ENCODE measurements at regions not wholly inside any gene's neighbourhood (a gene's known extent, or its start where the extent isn't known, plus 50 kb on each side); places are given as distances from the start of the nearest gene placed in this dataset.

DNA sequence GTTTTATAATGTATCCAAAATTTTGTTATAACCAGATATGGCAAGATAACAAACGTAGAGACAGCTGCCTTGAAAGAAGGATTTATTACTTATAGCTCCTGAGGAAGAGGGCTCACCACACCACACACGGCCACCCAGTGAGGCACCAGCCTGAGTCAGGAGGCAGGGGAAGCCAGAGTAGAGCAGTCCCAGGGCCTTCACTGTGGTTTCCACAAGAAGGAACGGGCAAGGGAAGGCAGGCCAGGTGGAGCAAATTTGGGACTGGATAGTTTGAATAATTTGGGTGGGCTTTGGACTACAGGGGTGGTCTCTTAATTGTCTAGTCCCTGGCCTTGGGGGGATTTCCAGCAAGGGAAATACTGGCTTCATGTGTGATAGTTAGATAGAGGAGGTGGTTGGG, 72.5 kb downstream of the RRAGC start:
- no peaks in the 10 kb centered on the region for H3K9me3 Mint-ChIP-seq
- H3K27me3 Mint-ChIP-seq (ENCODE audit: low read depth): peaks cover 47% of the 10 kb centered on the region
- no peak for DNase-seq (ENCODE audit: low spot score)
- no peak overlapping the region for H3K27ac Mint-ChIP-seq
- H3K36me3 Mint-ChIP-seq (ENCODE audit: low read depth): no peaks in the 10 kb centered on the region
- no peaks in the 10 kb centered on the region for H3K4me1 Mint-ChIP-seq (ENCODE audit: low read depth)
- H3K4me3 Mint-ChIP-seq: no peak overlapping the region

DNA sequence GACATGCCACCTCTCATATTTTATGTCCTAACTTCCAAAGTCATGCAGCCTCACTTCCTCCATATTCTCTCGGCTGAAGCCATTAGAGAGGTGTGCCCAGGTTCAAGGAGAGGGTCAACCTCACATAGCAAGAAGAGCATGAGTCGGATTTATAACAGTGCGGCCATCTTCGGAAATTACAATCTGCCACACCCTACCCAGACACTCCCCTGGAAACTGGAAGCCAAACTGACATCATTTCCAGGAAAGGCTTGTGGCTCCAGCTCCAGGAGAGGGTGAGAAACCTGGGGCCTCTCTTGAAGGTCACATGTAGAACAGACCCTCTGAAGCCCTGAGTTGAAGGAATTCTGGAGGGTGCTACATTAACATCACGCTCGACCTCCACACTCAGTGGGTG, 73.5 kb downstream of the RRAGC start:
- no peaks in the 10 kb centered on the region for H3K9me3 Mint-ChIP-seq
- peaks cover 54% of the 10 kb centered on the region for H3K27me3 Mint-ChIP-seq (ENCODE audit: low read depth)
- no peak for DNase-seq (ENCODE audit: low spot score)
- H3K36me3 Mint-ChIP-seq (ENCODE audit: low read depth): no peaks in the 10 kb centered on the region
- no peaks in the 10 kb centered on the region for H3K4me1 Mint-ChIP-seq (ENCODE audit: low read depth)
- no peak overlapping the region for H3K27ac Mint-ChIP-seq
- H3K4me3 Mint-ChIP-seq: no peak overlapping the region

DNA sequence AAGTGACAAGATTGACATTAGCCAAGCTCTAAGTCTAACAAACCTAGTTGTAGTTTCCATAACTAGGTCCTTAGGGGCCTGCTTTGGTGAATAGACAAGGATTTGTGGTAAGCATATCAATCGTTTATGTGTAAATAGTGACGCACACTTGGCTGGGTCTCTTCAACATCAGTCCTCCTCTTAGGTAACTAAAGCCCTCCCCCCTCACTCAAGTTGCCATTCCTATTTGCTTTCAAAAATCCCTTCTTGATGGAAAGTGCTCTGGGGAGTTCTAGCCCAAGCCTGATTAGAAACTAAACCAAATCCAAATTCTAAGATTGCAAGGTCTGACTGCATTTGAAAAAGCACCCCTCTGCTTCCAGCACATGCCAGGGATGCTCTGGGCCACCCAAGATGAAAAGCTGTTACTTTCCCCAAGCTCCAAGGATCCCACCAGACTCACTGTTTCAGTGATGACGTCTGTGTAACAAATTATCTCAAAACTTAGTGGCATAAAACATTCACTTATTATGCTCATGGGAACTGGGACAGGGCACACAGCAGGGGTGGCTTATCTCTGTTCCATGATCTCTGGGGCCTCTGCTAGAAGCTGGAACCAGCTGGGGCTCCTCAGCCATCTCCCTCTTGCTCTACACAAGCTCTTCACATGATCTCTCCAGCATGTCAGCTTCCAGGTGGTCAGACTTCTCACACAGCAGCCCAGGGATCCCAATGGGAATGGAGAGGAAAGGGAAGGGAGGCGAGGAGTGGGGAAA, 74.1 kb downstream of the RRAGC start:
- H3K27me3 Mint-ChIP-seq (ENCODE audit: low read depth): peaks cover 52% of the 10 kb centered on the region
- H3K4me3 Mint-ChIP-seq: no peak overlapping the region
- no peaks in the 10 kb centered on the region for H3K9me3 Mint-ChIP-seq
- no peak overlapping the region for H3K27ac Mint-ChIP-seq
- no peak for DNase-seq (ENCODE audit: low spot score)
- no peaks in the 10 kb centered on the region for H3K4me1 Mint-ChIP-seq (ENCODE audit: low read depth)
- H3K36me3 Mint-ChIP-seq (ENCODE audit: low read depth): no peaks in the 10 kb centered on the region

DNA sequence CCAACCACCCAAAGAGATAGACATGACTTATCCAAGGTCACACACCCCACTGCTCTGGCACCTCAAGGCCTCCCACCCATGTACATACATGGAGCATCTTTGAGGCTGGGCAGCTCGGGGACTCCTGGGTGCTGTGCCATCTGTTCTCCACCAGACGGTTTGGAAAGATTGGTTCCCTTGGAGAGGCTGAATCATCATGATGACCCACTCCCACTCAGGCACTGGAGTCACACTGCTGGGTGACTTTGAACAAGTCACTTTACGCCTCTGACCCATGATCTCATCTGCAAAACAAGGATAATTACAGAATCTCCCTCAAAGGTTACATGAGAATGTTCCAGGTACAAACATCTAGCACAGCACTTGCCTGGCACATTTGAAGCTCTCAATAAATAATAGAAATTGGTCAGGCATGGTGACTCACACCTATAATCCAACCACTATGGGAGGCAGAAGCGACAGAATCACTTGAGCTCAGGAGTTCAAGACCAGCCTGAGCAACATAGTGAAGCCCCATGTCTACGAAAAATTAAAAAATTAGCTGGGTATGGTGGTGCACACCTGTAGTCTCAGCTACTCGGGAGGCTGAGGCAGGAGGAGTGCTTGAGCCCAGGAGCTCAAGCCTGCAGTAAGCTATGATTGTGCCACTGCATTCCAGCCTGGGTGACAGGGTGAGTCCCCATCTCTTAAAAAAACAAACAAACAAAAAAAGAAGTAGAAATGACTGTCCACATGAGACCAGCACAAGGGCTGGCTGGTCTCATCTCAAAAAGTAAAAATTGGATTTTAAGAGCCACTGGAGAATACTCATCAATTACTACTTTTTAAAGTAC, 74.9 kb downstream of the RRAGC start:
- Mint-ChIP-seq H3K27me3 (ENCODE audit: low read depth) (peaks cover 46% of the 10 kb centered on the region), H3K27ac (no peak overlapping the region), H3K9me3 (no peaks in the 10 kb centered on the region), H3K4me3 (no peak overlapping the region), H3K36me3 (ENCODE audit: low read depth) (no peaks in the 10 kb centered on the region), H3K4me1 (ENCODE audit: low read depth) (no peaks in the 10 kb centered on the region)
- no peak for DNase-seq (ENCODE audit: low spot score)

DNA sequence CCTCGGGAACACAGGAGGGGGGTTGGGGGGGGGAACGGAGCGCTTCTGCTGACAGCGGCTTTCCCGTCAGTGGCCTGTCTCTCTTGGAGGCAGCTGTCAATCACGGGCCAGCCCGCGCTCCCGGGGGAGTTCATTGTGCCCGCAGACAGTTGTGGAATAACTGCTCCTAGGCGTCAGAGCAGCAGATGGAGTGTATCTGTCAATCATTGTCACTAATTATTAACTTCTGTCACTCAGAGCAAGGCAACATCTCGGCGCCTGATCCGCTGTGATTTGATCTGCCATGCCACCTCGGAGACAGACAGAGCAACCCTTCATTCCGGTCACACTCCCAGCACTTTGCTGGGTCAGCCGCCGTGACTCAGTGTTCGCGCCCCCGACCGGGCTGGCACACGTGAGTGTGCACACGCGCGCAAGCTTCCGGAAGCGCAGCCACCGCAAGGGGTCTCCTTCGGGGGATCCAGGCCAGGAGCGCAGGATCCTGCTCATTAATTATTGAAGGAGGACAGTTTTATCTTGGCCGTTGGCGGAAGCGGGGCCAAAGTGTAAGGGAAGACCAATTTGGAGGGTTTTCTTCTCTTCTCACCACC, 75.8 kb downstream of the RRAGC start:
- H3K27me3 Mint-ChIP-seq (ENCODE audit: low read depth): peaks cover 39% of the 10 kb centered on the region
- no peak for DNase-seq (ENCODE audit: low spot score)
- no peak overlapping the region for H3K4me3 Mint-ChIP-seq
- no peak overlapping the region for H3K27ac Mint-ChIP-seq
- H3K4me1 Mint-ChIP-seq (ENCODE audit: low read depth): no peaks in the 10 kb centered on the region
- no peaks in the 10 kb centered on the region for H3K36me3 Mint-ChIP-seq (ENCODE audit: low read depth)
- H3K9me3 Mint-ChIP-seq: no peaks in the 10 kb centered on the region

DNA sequence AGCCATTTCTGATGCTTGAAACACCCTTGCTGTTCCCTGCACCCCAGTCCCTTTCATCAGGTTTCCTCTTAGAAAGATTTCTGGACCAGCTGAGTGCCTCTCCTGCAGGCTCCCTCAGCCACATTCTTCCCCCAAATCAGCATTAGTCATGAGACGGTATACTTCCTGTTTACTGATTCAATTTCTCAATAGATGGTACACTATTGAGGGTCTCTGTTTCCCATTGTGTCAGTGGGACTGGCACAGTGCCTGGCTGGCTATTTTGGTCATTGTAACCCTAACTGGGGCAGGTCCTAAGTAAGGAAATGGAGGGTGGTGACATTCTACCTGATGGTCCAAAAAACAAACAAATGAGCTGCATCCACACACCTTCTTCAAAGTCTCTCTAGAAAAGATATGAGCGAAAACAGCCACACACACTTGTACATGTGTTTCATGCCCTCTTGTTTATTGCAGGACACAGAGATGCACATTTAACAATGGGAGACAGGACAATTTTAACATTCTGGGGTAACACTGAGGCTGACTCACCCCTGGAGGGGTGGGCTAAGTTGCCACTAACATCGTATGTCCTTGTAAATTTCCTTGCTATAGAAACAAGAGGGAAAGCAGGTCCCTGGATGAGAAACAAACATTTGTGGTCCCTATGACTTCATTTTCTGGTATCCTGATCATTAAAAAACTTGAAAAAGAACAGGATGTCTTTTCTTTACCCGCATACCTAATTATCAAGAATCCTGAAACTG, 77.5 kb downstream of the RRAGC start:
- Mint-ChIP-seq H3K9me3 (no peaks in the 10 kb centered on the region), H3K27me3 (ENCODE audit: low read depth) (peaks cover 38% of the 10 kb centered on the region), H3K4me3 (no peak overlapping the region), H3K27ac (no peak overlapping the region), H3K36me3 (ENCODE audit: low read depth) (no peaks in the 10 kb centered on the region), H3K4me1 (ENCODE audit: low read depth) (no peaks in the 10 kb centered on the region)
- no peak for DNase-seq (ENCODE audit: low spot score)

DNA sequence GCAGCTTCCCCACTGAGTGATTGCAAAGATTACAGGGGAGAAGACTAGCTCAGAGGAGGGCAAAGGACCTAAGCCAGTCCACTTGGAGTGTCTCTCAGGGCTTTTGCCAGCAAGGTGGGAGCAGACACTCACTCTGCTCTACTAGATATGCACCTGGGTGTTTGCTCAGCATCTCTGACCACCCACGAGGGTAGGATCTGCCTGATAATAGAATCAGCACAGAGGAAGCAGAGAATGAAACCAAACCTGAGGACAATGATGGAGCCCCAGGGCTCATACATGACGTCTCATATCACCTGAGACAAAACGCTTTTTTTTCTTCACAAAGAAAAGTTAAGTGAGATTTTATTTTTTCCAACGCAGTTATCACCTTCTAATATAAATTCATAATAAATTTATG, 79.4 kb downstream of the RRAGC start:
- peaks cover 33% of the 10 kb centered on the region for H3K27me3 Mint-ChIP-seq (ENCODE audit: low read depth)
- no peaks in the 10 kb centered on the region for H3K4me1 Mint-ChIP-seq (ENCODE audit: low read depth)
- no peak overlapping the region for H3K4me3 Mint-ChIP-seq

DNA sequence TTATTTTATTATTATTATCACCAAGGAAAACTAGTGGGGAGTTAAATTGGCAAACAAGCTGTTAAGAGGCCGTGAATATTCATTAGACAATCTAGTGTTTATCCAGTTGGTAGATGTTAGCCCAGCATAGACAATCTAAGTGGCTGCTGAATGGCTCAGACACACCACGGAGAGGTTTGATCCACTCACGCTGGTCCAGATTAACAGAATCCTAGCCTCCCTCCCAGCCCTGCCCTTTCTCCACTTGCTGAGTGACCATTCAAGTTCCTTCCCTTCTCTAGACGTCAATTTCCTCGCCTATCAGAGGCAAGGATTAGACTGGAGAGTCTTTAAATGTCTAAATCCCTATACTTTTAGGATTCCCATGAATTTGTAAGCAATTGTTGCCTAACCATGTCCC, 80.1 kb downstream of the RRAGC start:
- Mint-ChIP-seq H3K36me3 (ENCODE audit: low read depth) (no peaks in the 10 kb centered on the region), H3K9me3 (no peaks in the 10 kb centered on the region), H3K4me3 (no peak overlapping the region), H3K27ac (no peak overlapping the region), H3K27me3 (ENCODE audit: low read depth) (peaks cover 29% of the 10 kb centered on the region), H3K4me1 (ENCODE audit: low read depth) (no peaks in the 10 kb centered on the region)
- no peak for DNase-seq (ENCODE audit: low spot score)

More for the DNA sequence above, 79.4 kb downstream of the RRAGC start:
- Mint-ChIP-seq H3K27ac (no peak overlapping the region), H3K36me3 (ENCODE audit: low read depth) (no peaks in the 10 kb centered on the region), H3K9me3 (no peaks in the 10 kb centered on the region)
- no peak for DNase-seq (ENCODE audit: low spot score)

DNA sequence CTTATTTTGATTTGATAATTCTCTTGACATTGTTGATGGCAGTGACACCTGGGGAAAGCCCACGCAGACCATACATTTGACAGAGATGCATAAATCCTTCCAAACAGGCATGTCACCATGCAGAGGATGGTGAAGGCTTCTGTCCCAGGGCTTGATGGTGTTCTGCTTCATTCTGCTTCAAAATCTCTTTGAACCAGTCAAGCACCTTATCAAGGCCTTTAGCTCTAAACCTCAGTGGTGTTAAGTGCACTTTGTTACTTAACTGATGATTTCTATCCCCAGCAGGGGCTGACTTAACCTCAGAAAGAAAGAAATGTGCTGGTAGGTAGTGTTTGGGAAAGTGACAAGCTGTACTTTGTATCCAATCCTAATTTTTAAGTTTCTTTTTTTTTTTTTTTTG, 81.1 kb downstream of the RRAGC start:
- Mint-ChIP-seq H3K27me3 (ENCODE audit: low read depth) (peaks cover 20% of the 10 kb centered on the region), H3K4me3 (no peak overlapping the region), H3K9me3 (no peaks in the 10 kb centered on the region), H3K4me1 (ENCODE audit: low read depth) (no peaks in the 10 kb centered on the region), H3K36me3 (ENCODE audit: low read depth) (no peaks in the 10 kb centered on the region), H3K27ac (no peak overlapping the region)
- no peak for DNase-seq (ENCODE audit: low spot score)

DNA sequence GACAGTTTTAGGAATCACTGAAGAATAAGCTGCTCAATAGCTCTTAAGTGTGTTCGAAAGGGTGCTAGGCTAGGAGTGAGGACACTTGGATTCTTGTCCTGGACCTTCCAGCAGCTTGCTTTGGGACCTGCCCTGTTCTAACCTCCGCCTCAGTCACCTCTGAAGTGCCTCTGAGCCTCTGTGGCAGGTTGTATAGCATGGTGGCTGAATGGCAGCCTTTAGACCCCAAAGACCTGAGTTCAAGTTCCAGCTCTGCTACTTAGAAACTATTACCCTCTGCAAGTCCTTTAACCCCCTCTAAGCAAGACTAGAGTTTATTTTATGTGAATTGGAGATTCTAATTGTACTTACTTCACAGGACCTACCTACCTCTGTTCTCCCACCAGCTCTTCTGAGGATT, 81.5 kb downstream of the RRAGC start:
- Mint-ChIP-seq H3K9me3 (no peaks in the 10 kb centered on the region), H3K27ac (no peak overlapping the region), H3K4me1 (ENCODE audit: low read depth) (no peaks in the 10 kb centered on the region), H3K4me3 (no peak overlapping the region), H3K27me3 (ENCODE audit: low read depth) (peaks cover 18% of the 10 kb centered on the region), H3K36me3 (ENCODE audit: low read depth) (no peaks in the 10 kb centered on the region)
- no peak for DNase-seq (ENCODE audit: low spot score)

DNA sequence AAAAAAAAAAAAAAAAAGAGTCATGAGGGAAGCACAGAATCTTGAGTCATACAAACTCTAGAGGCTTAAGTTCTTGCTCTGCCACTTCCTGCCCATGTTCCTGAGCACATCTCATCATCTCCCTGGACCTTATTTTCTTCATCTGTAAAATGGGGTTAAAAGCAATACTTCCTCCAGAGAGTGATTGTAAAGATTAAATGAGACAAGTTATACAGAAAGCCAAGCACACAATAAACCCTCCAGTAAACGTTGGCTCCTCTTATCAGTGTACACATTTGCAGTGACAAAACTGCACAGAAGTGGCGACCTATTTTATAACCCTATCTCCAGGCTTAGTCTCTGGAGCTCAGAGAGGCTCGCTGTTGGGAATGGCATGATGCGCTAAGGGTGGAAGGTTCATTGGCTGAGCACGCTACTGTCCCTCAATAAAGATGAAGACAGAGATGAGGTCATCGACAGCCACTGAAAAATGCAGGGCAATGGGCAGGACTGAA, 82.1 kb downstream of the RRAGC start:
- Mint-ChIP-seq H3K9me3 (no peaks in the 10 kb centered on the region), H3K27me3 (ENCODE audit: low read depth) (peaks cover 16% of the 10 kb centered on the region), H3K36me3 (ENCODE audit: low read depth) (no peaks in the 10 kb centered on the region), H3K4me3 (no peak overlapping the region), H3K4me1 (ENCODE audit: low read depth) (no peaks in the 10 kb centered on the region), H3K27ac (no peak overlapping the region)
- no peak for DNase-seq (ENCODE audit: low spot score)

DNA sequence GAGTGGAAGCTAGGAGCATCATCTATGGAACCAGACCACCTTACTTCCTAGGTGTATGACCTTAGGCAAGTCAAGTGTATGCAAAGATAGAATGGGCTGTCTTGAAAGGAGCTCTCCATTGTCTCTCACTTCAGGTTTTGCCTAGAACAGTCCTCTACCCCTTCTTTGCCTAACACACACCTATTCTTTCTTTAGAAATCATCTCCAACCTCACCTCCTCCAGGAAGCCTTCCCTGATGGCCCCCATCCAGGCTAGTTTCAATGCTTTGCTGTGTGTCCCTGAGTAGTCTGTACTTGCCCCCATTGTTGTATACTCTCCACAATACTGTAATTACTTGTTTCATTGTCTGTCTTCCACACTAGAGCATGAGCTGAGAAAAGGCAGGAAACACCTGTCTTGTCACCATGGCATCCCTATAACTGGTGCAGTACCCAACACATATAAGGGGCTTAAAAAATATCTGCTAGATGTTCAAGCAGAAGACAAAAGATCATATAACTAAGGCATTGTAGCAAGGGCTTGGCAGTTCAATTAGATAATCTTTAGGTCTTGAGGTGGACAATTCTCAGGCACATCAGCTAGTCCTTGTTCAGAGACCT, 83.0 kb downstream of the RRAGC start:
- H3K4me1 Mint-ChIP-seq (ENCODE audit: low read depth): no peaks in the 10 kb centered on the region
- H3K36me3 Mint-ChIP-seq (ENCODE audit: low read depth): no peaks in the 10 kb centered on the region
- no peak overlapping the region for H3K27ac Mint-ChIP-seq
- H3K9me3 Mint-ChIP-seq: no peaks in the 10 kb centered on the region
- peaks cover 10% of the 10 kb centered on the region for H3K27me3 Mint-ChIP-seq (ENCODE audit: low read depth)
- no peak overlapping the region for H3K4me3 Mint-ChIP-seq
- no peak for DNase-seq (ENCODE audit: low spot score)

DNA sequence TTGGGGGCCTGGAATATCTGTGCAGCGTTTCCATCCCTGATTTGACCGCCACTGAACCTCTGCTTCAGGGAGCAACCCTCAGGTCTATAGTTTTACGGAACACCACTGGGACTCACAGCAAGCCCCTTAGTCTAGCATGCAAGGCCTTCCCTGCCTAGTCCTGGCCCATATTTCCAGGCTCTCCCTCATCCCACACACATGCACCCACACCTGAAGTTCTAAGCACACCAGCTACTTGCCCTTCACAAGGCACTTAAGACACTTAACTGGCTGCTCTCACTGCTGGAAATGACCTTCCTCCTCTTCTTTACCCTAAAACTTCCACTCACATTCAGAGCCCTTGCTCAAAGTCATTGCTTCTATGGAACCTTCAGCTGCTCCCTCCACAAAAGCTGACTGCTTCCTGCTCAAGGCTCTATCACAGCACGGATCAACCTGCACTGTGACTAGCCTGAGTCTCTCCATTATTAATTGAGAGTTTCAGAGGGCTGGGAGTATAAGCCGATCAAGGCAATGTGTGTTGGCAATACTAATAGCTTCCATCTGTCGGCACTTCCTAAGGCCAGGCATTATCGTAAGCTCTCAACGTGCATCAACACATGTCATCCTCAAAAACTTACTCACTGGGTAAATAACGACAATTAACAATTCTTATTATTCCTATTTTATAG, 84.3 kb downstream of the RRAGC start:
- no peak for DNase-seq (ENCODE audit: low spot score)
- H3K4me1 Mint-ChIP-seq (ENCODE audit: low read depth): no peaks in the 10 kb centered on the region
- peaks cover 10% of the 10 kb centered on the region for H3K27me3 Mint-ChIP-seq (ENCODE audit: low read depth)
- H3K4me3 Mint-ChIP-seq: no peak overlapping the region
- H3K36me3 Mint-ChIP-seq (ENCODE audit: low read depth): no peaks in the 10 kb centered on the region
- H3K9me3 Mint-ChIP-seq: no peaks in the 10 kb centered on the region
- no peak overlapping the region for H3K27ac Mint-ChIP-seq

All from T-helper 2 cell treated with Interferon-gamma antibody and Interleukin-4, amounts not matched to agents 5 μg/mL and 100 μg/mL, for 36 hours (primary cell).